Activated T-helper 1 cell treated with anti-CD3 and anti-CD28 coated beads, Interleukin-12 subunit alpha, Interleukin-12 subunit beta, Interleukin-2, Interleukin-4 antibody, amounts not matched to agents 30 ng/mL and 10 ng/mL and 1 ng/mL, durations not matched to agents 14 hours and 24 hours and 36 hours (primary cell): ENCODE measurements at regions not wholly inside any gene's neighbourhood (a gene's known extent, or its start where the extent isn't known, plus 50 kb on each side); places are given as distances from the start of the nearest gene placed in this dataset.
"Not testable (repeated sequence)": the region's sequence is repeated elsewhere in the genome, so short reads cannot be mapped to it uniquely, and the experiment has no call there.

ENCODE experiments used
- DNase-seq: peaks from one replicate; pipeline ENCODE4 v3.0.0; 2021; ENCODE audit warnings: low spot score
- H3K27ac Mint-ChIP-seq: one replicate; pipeline ENCODE4 v1.8.0; 2021; ENCODE audit warnings: mild to moderate bottlenecking, mixed read lengths
- H3K27me3 Mint-ChIP-seq: one replicate; pipeline ENCODE4 v1.8.0; 2022; ENCODE audit warnings: mild to moderate bottlenecking, moderate library complexity, mixed read lengths; ENCODE audit not compliant: insufficient read depth
- H3K36me3 Mint-ChIP-seq: one replicate; pipeline ENCODE4 v1.8.0; 2021; ENCODE audit warnings: low read depth, mixed read lengths
- H3K4me1 Mint-ChIP-seq: one replicate; pipeline ENCODE4 v1.8.0; 2021; ENCODE audit warnings: low read depth, mixed read lengths
- H3K4me3 Mint-ChIP-seq: one replicate; pipeline ENCODE4 v1.8.0; 2021; ENCODE audit warnings: mild to moderate bottlenecking, moderate library complexity, mixed read lengths
- H3K9me3 Mint-ChIP-seq: one replicate; pipeline ENCODE4 v1.8.0; 2021; ENCODE audit warnings: mixed read lengths
- intact Hi-C: fragments of 100-400 bp; cut with micrococcal nuclease; formaldehyde crosslinking; loops from one replicate; pipeline ENCODE4 v1.15.1; 2024

DNA sequence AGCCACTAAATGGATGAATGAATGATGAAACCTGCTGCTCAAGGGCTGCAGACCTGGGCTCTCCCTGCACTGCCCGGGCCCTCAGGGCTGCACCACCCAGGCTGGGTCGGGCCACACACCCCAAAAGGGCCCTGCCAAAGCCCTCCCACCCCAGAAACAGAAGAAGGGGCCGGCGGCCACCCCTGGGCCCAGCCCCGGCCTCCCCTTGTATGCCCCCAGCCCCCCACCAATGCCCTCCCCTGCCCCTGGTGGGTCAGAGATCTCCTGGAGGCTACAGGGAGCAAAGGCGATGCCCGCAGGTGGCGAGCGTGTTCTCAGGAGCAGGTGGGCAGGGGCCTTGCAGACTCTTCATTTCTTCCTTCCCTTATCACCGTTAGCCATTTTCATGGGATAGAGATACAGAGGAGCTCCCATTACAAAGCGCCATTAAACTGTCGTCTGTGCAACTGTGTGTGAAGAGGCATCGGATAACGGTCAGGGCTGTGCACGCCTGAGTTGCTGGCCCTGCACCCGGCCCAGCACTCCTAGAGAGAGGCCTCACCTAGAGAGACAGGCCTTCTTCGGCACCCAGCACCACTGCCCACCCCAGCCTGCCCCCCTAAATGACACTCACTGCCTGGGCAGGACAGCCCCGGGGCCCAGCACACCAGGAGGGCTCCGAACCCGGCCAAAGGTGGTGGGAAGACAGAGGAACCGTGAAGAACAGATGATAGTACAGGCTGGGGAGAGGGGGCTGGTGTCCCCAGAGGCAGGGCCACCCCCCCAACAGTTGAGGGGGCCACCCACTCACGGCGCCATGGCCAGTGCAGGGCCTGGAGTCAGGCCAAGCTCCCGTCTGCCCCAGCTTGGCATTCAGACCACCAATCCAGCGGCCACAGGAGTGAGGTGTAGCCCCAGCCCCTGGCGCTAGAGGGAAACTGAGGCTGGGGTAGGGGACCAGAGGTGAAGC lies 133.7 kb downstream of the FAM53A start:
- no peak for DNase-seq
- Mint-ChIP-seq H3K36me3 (no peaks in the 10 kb centered on the region), H3K27ac (no peak overlapping the region), H3K9me3 (no peaks in the 10 kb centered on the region), H3K4me3 (no peak overlapping the region), H3K4me1 (peaks cover 6% of the 10 kb centered on the region), H3K27me3 (peaks cover 4% of the 10 kb centered on the region)
- intact Hi-C loops: no loop called here

DNA sequence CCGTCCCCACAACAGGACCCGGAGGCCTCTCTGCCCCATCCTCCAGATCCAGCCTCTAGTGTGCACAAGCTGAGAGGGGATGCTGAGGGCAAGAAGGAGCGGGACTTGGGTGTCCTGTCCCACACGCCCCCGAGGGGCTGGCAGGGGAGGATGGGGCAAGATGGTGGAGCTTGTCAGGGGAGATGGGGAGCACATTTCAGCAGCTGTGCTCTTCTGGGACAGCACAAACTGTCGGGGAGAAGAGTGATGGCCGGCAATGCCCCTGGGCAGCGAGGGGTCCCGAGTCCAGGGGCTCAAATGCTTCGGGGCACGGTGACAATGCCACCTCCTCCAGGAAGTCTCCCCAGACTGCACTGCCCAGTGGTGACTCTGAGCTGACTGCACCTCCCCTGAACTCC lies 134.5 kb downstream of the FAM53A start:
- intact Hi-C loops: no loop called here
- H3K9me3 Mint-ChIP-seq: no peaks in the 10 kb centered on the region
- peaks cover 4% of the 10 kb centered on the region for H3K27me3 Mint-ChIP-seq
- no peak overlapping the region for H3K4me3 Mint-ChIP-seq
- H3K27ac Mint-ChIP-seq: no peak overlapping the region
- H3K36me3 Mint-ChIP-seq: no peaks in the 10 kb centered on the region
- peaks cover 6% of the 10 kb centered on the region for H3K4me1 Mint-ChIP-seq
- no peak for DNase-seq

DNA sequence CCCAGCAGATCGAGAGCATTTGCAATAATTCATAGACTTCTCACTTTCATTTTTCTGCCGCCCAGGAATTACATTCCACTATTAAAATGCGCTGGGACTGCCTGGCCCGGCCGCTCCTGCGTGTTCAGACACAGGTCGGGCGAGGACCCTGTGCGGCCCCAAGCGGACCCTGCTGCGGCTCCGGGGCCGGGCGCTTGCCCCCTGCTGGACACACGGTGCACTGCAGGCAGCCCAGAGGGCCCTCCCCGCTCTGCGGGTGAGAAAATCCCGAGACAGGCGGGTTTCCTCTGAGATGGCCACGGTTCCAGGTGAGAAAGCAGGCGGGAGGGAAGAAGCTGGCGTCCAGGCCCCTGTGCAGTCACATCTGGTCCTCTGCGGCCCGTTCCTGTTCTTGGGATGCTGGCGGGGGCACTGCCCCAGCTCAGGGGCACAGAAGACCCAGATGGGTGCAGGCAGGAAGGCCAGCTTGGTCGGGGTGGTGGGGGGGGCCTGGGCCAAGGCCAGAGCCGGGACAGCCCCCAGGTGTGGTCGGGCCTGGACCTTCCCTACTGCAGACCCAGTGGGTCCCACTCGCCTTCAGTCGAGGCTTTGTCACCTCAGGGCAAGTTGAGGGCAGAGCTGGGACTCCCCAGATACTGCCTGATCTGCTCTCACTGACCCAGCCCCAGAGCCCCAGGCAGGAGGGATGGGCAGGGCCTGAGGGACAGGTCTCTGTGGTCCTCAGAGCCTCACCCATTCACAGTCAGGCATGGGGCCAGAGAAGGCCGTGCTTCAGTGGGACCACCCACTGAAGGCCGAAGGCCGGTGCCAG lies 135.1 kb downstream of the FAM53A start:
- H3K27ac Mint-ChIP-seq, H3K4me3 Mint-ChIP-seq, H3K4me1 Mint-ChIP-seq, intact Hi-C loops, H3K27me3 Mint-ChIP-seq, H3K36me3 Mint-ChIP-seq, H3K9me3 Mint-ChIP-seq: not testable (repeated sequence)
- peak; percentile 45 for DNase-seq

DNA sequence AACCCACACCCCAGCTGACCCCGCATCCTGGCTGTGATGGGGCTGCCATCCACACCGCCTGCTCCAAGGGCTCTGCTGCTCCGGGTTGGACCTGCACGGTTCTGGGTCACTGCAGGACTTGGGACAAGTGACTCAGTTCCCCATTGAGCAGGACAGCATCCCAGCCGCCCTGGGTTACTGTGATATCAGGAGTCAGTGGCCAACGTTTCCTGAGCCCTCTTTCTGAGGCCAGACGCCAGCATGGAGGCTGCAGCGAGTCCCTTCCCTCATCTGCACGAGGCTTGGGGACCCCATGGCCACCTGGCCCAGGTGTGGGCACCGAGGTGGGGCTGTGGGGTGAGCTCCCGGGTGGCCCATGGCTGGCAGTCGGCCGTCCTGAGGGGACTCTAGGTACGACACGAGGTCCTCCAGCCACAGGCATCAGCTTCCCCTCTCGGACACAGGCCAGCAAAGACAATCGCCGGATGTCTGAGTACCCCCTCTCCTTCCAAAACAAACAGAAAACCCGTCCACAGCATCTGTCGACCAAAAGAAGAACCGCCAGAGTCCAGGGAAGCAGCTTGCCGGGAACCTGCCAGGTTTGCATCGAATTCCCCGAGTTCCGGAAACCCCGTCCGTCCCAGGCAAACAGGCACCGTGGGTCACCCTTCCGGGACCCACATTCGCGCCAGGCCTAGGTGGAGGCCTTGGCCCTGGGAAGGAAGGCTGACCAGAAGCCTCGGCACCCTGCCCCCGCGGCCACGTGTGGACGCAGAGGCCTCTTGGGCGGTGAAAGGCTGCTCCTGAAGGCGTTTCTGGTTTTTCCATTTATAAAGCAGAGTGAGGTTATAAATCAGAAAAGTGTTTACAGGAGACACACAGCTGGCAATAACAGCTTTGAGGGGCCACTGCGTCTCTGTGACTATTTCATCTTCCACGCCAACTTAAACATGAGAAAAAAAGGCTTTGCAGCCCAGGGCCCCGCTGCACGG lies 136.0 kb downstream of the FAM53A start:
- Mint-ChIP-seq H3K4me3 (no peak overlapping the region), H3K27ac (no peak overlapping the region), H3K9me3 (no peaks in the 10 kb centered on the region), H3K4me1 (peaks cover 6% of the 10 kb centered on the region), H3K36me3 (no peaks in the 10 kb centered on the region), H3K27me3 (peaks cover 4% of the 10 kb centered on the region)
- intact Hi-C loops: no loop called here
- no peak for DNase-seq

DNA sequence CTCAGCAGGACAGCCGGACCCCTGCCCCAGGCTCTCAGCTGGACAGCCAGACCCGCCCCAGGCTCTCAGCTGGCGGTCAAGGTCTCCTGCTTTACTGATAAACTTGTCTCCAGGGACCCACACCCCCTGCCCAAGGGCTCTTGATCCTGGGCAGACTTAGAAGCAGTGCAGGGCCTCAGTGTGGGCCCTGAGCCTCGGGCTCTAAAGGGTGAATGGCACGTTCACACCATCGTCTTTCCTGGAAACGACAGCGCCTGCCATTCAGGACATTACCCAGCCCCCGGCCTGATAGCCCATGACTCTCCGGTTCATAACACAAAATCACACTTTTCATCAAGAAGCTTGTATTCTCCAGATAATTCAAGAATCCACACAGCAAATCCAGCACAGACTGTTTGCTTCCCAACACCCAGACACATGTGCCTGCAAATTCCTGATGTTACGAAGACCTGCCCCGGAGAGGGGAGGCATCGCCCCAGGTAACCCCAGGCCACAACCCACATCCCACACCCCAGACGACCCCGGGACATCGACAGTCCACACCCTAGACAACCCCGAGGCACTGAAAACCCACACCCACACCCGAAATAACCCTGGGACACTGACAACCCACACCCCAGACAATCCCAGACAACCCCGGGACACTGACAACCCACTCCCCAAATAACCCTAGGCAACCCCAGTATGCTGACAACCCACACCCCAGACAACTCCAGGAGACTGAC lies 136.8 kb downstream of the FAM53A start:
- Mint-ChIP-seq H3K36me3 (no peaks in the 10 kb centered on the region), H3K4me3 (no peak overlapping the region), H3K27ac (no peak overlapping the region), H3K9me3 (no peaks in the 10 kb centered on the region), H3K4me1 (peaks cover 6% of the 10 kb centered on the region), H3K27me3 (peaks cover 4% of the 10 kb centered on the region)
- intact Hi-C loops: no loop called here
- DNase-seq: no peak

DNA sequence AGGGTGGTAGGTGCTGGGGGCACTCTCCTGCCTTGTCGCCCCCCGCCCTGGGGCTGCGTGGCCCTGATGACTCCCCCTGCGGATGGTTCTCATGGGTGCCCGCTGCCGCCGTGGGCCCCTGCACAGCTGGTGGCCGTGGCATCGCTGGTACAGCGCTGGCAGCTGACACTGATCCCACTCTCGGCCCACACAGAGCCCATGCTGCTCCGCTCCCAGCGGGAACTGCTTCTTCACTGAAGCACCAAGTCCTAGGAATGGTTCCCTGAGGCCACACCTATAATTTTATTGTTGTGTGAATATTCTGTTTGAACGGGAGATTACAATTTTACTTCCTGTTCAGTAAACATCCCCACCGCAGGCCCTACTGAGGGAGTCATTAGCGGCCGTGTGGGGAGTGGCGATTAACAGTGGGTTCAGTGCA lies 138.6 kb upstream of the NKX1-1 start:
- H3K4me3 Mint-ChIP-seq: no peak overlapping the region
- H3K27me3 Mint-ChIP-seq: peaks cover 4% of the 10 kb centered on the region
- no peaks in the 10 kb centered on the region for H3K36me3 Mint-ChIP-seq
- H3K9me3 Mint-ChIP-seq: no peaks in the 10 kb centered on the region
- DNase-seq: no peak
- intact Hi-C loops: no loop called here
- peaks cover 6% of the 10 kb centered on the region for H3K4me1 Mint-ChIP-seq
- H3K27ac Mint-ChIP-seq: no peak overlapping the region

DNA sequence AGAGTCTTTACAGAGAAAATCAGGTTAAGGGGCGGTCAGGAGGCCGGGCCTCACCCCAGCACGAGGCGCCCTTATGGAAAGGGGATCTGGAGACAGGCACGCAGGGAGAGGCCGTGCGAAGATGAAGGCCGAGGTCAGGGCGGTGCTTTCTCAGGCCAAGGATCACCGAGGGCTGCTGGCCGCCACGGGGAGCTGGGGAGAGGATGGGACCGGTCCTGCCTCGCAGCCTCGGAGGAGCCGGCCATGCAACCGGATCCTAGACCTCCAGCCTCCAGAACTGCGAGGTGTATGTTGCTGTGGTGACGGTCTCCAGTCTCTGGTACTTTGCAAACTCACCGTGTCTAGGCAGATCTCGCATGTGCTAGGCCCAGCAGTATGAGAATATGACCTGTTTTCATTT lies 138.2 kb upstream of the NKX1-1 start:
- H3K27me3 Mint-ChIP-seq, H3K4me1 Mint-ChIP-seq, H3K4me3 Mint-ChIP-seq, DNase-seq, H3K9me3 Mint-ChIP-seq, intact Hi-C loops, H3K36me3 Mint-ChIP-seq, H3K27ac Mint-ChIP-seq: not testable (repeated sequence)

DNA sequence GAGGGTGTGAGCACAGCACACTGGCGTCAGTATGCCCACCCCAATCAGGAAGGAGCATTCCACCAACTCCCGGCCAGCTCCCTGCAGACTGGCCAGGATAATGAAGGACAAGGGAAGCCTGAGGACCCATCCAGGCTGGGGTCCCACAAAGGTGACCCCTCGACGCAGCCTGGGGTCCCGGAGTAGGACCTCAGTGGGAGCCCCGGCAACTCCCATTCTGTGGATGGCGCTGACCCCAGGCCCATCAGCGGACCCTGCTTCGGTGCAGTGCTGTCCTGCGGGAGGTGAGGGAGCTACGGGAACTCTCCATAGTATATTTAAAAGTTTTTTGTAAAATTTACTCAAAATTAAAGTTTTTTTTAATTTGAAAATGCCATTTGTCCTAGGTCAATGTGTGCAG lies 137.7 kb upstream of the NKX1-1 start:
- no peak for DNase-seq
- no peaks in the 10 kb centered on the region for H3K36me3 Mint-ChIP-seq
- intact Hi-C loops: no loop called here
- no peak overlapping the region for H3K27ac Mint-ChIP-seq
- H3K4me1 Mint-ChIP-seq: peaks cover 6% of the 10 kb centered on the region
- no peaks in the 10 kb centered on the region for H3K9me3 Mint-ChIP-seq
- H3K27me3 Mint-ChIP-seq: peaks cover 4% of the 10 kb centered on the region
- no peak overlapping the region for H3K4me3 Mint-ChIP-seq

DNA sequence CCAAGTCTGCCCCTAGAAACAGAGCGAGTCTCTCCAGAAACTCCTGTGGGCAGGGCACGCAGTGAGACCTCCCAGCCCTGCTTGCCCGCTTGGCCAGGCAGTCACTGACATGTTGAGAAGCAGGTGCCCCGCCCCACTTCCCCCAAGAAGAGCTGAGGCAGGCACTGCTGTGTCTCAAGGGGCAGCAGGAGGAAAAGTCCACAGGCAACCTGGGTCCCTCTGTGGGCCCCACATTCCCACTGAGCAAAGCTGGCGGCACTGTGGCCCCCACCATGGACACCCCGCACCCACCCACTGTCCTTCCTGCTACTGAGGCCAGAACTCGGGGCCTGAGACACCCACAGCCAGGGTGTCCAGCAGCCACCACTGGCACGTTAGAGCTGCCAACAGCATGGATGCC lies 137.3 kb upstream of the NKX1-1 start:
- Mint-ChIP-seq H3K27me3 (peaks cover 1% of the 10 kb centered on the region), H3K27ac (no peak overlapping the region), H3K36me3 (no peaks in the 10 kb centered on the region), H3K4me3 (no peak overlapping the region), H3K4me1 (peaks cover 2% of the 10 kb centered on the region), H3K9me3 (no peaks in the 10 kb centered on the region)
- no peak for DNase-seq
- intact Hi-C loops: no loop called here

DNA sequence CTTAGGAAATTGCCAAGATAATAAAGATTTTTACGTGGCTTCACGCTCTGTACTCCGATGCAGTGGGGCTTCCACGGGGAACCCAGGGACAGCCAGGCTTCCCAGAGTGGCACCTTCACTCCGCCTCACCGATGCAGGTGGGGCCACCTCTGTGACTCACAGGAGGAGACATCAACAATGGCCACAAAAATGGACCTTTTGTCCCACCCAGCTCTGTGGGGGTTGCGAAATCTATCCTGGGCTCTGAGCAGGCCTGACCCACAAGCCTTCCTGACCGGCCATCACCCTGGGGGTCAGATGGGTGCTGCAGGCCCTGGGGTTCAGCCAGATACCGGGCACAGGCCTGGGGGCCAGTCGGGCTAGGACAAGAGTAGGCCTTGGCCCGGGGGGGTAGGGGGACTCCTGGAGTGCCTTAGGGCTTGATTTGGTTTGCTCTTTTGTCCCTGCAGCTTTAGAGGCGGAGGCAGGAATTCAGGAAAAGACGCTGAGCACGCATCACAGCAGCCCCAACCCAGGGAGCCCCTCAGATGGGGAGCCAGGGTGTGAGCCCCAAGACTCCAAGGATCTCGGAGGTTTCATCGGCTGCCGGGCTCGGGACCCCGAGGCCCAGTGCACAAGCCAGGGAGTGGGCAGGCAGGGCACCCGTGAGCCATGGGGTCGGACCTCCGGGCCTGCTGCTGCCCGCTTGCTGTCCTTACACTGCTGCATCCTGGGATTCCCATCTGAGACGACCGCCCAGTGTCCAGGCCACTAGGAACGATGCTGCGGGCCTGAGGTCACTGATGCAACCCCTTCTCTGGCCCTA lies 136.5 kb upstream of the NKX1-1 start:
- Mint-ChIP-seq H3K27ac (no peak overlapping the region), H3K4me3 (no peak overlapping the region), H3K27me3 (no peaks in the 10 kb centered on the region), H3K4me1 (no peaks in the 10 kb centered on the region), H3K9me3 (no peaks in the 10 kb centered on the region), H3K36me3 (no peaks in the 10 kb centered on the region)
- intact Hi-C loops: no loop called here
- DNase-seq: no peak

DNA sequence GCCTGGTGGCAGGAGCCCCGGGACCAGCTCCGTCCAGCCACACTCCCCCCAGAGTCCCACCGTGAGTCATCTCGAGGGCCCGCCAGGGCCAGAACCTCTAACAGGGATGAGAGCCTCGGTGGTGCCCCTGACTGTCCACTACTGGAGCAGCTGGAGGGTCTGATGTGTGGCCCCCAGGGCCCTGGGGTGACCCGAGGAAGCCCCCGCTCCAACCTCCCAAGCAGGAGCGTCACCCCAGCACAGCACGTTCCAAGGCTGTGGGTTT lies 135.9 kb upstream of the NKX1-1 start:
- intact Hi-C loops: no loop called here
- H3K4me1 Mint-ChIP-seq: no peaks in the 10 kb centered on the region
- no peaks in the 10 kb centered on the region for H3K9me3 Mint-ChIP-seq
- DNase-seq: no peak
- no peaks in the 10 kb centered on the region for H3K27me3 Mint-ChIP-seq
- H3K36me3 Mint-ChIP-seq: no peaks in the 10 kb centered on the region
- no peak overlapping the region for H3K4me3 Mint-ChIP-seq
- no peak overlapping the region for H3K27ac Mint-ChIP-seq
